HepG2 (cell line): ENCODE measurements at regions not wholly inside any gene's neighbourhood (a gene's known extent, or its start where the extent isn't known, plus 50 kb on each side); places are given as distances from the start of the nearest gene placed in this dataset.

ENCODE experiments used
- ATAC-seq: fragments of 200-7000 bp; cut with Tn5 transposase; 3 replicates; pipeline ENCODE4 v1.9.1; 2020; ENCODE audit warnings: mild to moderate bottlenecking, moderate library complexity
- BruUV-seq: library from RNA; stranded (reverse); fragments of 400-500 nt; replicated peaks from 2 replicates; lab custom pipeline; 2021; lab: Mats Ljungman, UMichigan
- CTCF ChIA-PET: fragments of 300-600 bp; formaldehyde crosslinking; extraction: SDS; loops from one replicate; lab custom pipeline; 2021; ENCODE audit warnings: low total read pairs, inconsistent platforms, low intra/inter-chr PET ratio; lab: Yijun Ruan, JAX
- POLR2A ChIA-PET: fragments of 350-600 bp; sonication (Branson Sonifier 250); formaldehyde crosslinking; loops from one replicate; lab custom pipeline; 2020; ENCODE audit warnings: antibody characterized with exemption, inconsistent platforms; lab: Yijun Ruan, JAX
- DNase-seq: peaks from one replicate; pipeline ENCODE4 v3.0.0-alpha.2; 2015; ENCODE audit warnings: low spot score
- FAIRE-seq: peaks from 3 replicates; lab custom pipeline; 2011; peaks lifted over from hg19 to GRCh38; lab: Jason Lieb, UNC
- H2AFZ ChIP-seq: one replicate; pipeline ENCODE4 v1.6.1; 2011; ENCODE audit warnings: low read length, inconsistent platforms
- H3K27ac ChIP-seq: fragments of 300-600 bp; 3 replicates; pipeline ENCODE4 v1.8.0; 2011; ENCODE audit warnings: mixed run types, mild to moderate bottlenecking, mixed read lengths, low read length, inconsistent platforms; ENCODE audit not compliant: insufficient read depth; ENCODE audit errors: extremely low read length
- H3K27me3 ChIP-seq, 2 experiments: fragments of 200-600 bp in 1 of 2; 2 replicates in 1 of 2; 3 replicates in 1 of 2; pipeline versions ENCODE4 v1.6.0 to v1.8.0; 2011; ENCODE audit warnings: low read length in 2 of 2, mild to moderate bottlenecking in 2 of 2, moderate library complexity in 2 of 2, inconsistent platforms in 1 of 2; ENCODE audit not compliant: insufficient read depth in 2 of 2, control insufficient read depth in 1 of 2
- H3K36me3 ChIP-seq, 2 experiments: fragments of 200-600 bp in 1 of 2; replicated peaks in 1 of 2; 2 replicates in 1 of 2; 3 replicates in 1 of 2; pipeline versions ENCODE4 v1.5.1 to v1.8.0; 2011; ENCODE audit warnings: low read length in 2 of 2, inconsistent platforms in 1 of 2; ENCODE audit not compliant: insufficient read depth in 2 of 2, control insufficient read depth in 1 of 2
- H3K4me1 ChIP-seq: 2 replicates; pipeline ENCODE4 v1.5.1; 2012; ENCODE audit warnings: low read length, inconsistent platforms; ENCODE audit not compliant: insufficient read depth
- H3K4me2 ChIP-seq: 2 replicates; pipeline ENCODE4 v1.6.0; 2011; ENCODE audit warnings: low read depth, low read length, inconsistent platforms
- H3K4me3 ChIP-seq, 3 experiments: fragments of 200-600 bp in 1 of 3; sonication (generic), shearing (Covaris generic) in 1 of 3; replicated peaks in 1 of 3; 2 replicates each; pipeline ENCODE4 v1.5.1; 2011 to 2016; ENCODE audit warnings: low read length in 3 of 3, inconsistent platforms in 2 of 3, low read depth in 2 of 3, mild to moderate bottlenecking in 2 of 3, control low read depth in 1 of 3, mixed read lengths in 1 of 3; ENCODE audit not compliant: insufficient read depth in 1 of 3
- H3K79me2 ChIP-seq: one replicate; pipeline ENCODE4 v1.6.1; 2011; ENCODE audit warnings: low read length, inconsistent platforms; ENCODE audit not compliant: insufficient read depth
- H3K9ac ChIP-seq: 2 replicates; pipeline ENCODE4 v1.6.0; 2011; ENCODE audit warnings: mild to moderate bottlenecking, low read depth, low read length, inconsistent platforms; ENCODE audit not compliant: insufficient read depth
- H3K9me3 ChIP-seq: 2 replicates; pipeline ENCODE4 v1.5.1; 2012; ENCODE audit warnings: mild to moderate bottlenecking, low read length
- H4K20me1 ChIP-seq: 2 replicates; pipeline ENCODE4 v1.6.0; 2011; ENCODE audit warnings: inconsistent platforms, mild to moderate bottlenecking, low read length, moderate library complexity; ENCODE audit not compliant: insufficient read depth
- HNF4G ChIP-seq, 2 experiments: sonication (generic) in 1 of 2; formaldehyde crosslinking in 1 of 2; IDR thresholded peaks; 2 replicates each; pipeline versions ENCODE4 v1.4.0 to v1.6.1; 2011 to 2020; ENCODE audit warnings: borderline replicate concordance in 2 of 2, low read depth in 2 of 2, mild to moderate bottlenecking in 2 of 2, low read length in 1 of 2, missing genetic modification reagents in 1 of 2, moderate library complexity in 1 of 2
- MAF1 ChIP-seq: sonication (generic); formaldehyde crosslinking; IDR thresholded peaks from 2 replicates; pipeline ENCODE4 v1.5.0; 2020; ENCODE audit warnings: missing genetic modification reagents, borderline replicate concordance
- ZNF44 ChIP-seq: sonication (generic); formaldehyde crosslinking; IDR thresholded peaks from 2 replicates; pipeline ENCODE4 v1.5.1; 2020; ENCODE audit warnings: mild to moderate bottlenecking, missing genetic modification reagents
- ZNF619 ChIP-seq: sonication (generic); formaldehyde crosslinking; IDR thresholded peaks from 2 replicates; pipeline ENCODE4 v1.4.0; 2020; ENCODE audit warnings: mild to moderate bottlenecking, missing genetic modification reagents
- WGBS: methylation state at CpG from one replicate; pipeline ENCODE4 v1.1.6; 2017; ENCODE audit warnings: low lambda C conversion rate; 5-methylcytosine and 5-hydroxymethylcytosine counted together
- in situ Hi-C: cut with HindIII; loops from 2 replicates; pipeline ENCODE4 v1.10.0; 2017; ENCODE audit warnings: low pct_unique_long_range_greater_than_20kb; ENCODE audit not compliant: extremely low pct_ligation_motif_present
- intact Hi-C: fragments of 100-400 bp; cut with micrococcal nuclease; formaldehyde crosslinking; loops from one replicate; pipeline ENCODE4 v1.10.0; 2022; ENCODE audit not compliant: unreplicated experiment
- TF ChIP-seq, protein P1 (sequence below): sonication (generic); formaldehyde crosslinking; IDR thresholded peaks from 2 replicates; pipeline ENCODE4 v1.5.0; 2020; ENCODE audit warnings: mild to moderate bottlenecking, missing genetic modification reagents
- TF ChIP-seq, protein P2 (sequence below), 2 experiments: fragments of 450-650 bp in 1 of 2; sonication (generic) in 1 of 2; formaldehyde crosslinking; IDR thresholded peaks; 2 replicates each; pipeline versions ENCODE4 v1.5.0 to v1.8.0; 2020 to 2022; ENCODE audit warnings: mild to moderate bottlenecking in 1 of 2, missing genetic modification reagents in 1 of 2

DNA sequence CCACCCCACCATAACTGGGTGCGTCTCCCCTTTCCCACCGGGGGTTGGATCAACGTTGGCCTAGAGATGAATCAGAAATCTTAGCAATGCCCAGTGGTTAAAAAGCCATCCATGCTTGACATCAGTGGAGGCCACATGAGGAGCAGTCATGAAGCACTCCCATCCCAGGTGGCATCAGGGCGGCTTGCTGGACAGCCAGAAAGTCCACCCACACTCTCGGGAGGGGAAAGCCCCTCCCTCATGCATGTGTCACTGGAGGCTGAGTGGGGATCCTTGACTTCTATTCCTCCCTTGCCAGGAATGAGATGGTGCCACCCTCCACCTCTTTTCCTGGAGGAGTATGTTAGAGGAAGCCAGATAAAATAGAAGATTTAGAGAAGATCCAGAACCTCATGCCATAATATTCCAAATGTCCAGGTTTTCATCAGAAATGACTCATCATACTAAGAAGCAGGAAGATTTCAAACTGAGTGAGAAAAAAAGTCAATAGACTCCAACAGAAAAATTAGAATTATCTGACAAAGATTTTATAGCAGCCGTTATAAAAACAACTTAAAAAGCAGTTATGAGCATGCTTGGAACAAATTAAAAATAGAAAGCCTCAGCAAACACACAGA is 507.1 kb upstream of the ID2 start (continued):
- TF ChIP-seq, protein P1, sequence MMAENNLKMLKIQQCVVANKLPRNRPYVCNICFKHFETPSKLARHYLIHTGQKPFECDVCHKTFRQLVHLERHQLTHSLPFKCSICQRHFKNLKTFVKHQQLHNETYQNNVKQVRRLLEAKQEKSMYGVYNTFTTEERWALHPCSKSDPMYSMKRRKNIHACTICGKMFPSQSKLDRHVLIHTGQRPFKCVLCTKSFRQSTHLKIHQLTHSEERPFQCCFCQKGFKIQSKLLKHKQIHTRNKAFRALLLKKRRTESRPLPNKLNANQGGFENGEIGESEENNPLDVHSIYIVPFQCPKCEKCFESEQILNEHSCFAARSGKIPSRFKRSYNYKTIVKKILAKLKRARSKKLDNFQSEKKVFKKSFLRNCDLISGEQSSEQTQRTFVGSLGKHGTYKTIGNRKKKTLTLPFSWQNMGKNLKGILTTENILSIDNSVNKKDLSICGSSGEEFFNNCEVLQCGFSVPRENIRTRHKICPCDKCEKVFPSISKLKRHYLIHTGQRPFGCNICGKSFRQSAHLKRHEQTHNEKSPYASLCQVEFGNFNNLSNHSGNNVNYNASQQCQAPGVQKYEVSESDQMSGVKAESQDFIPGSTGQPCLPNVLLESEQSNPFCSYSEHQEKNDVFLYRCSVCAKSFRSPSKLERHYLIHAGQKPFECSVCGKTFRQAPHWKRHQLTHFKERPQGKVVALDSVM (CRISPR knock-in tag): no peak
- TF ChIP-seq ZNF44 (CRISPR knock-in tag): no peak

DNA sequence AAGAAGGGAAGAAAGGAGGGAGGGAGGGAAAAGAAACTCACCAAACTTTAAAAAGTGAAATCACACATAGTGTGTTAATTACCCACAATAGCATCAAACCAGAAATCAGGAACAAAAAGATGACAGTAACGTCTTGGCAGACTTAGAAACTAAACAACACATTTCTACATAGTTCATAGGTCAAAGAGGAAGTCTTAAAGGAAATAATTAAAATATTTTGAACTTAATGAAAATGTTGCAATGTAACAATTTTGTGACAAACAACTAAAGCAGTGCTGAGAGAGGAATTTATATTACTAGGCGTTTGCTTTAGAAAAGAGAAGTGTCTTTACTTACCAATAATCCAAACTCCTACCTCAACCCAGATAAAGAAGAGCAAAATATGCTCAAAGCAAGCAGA is 505.0 kb upstream of the ID2 start:
- Histone ChIP-seq H2AFZ (no peak overlapping the region), H3K27me3 (peaks cover 0 to 5% of the 10 kb centered on the region in 2 experiments; a peak in 1 of 5 replicates), H3K27ac (no peak overlapping the region), H3K36me3 (no peaks in the 10 kb centered on the region), H3K4me2 (no peak overlapping the region), H3K9ac (no peak overlapping the region)
- intact Hi-C loops (no loop called here), in situ Hi-C loops (no loop called here)
- ATAC-seq: no peak
- 30% methylated on average over 2 of the region's 2 CpGs for WGBS
- no peak for TF ChIP-seq ZNF619 (CRISPR knock-in tag)
- TF ChIP-seq MAF1 (CRISPR knock-in tag): no peak
- TF ChIP-seq, protein P2, sequence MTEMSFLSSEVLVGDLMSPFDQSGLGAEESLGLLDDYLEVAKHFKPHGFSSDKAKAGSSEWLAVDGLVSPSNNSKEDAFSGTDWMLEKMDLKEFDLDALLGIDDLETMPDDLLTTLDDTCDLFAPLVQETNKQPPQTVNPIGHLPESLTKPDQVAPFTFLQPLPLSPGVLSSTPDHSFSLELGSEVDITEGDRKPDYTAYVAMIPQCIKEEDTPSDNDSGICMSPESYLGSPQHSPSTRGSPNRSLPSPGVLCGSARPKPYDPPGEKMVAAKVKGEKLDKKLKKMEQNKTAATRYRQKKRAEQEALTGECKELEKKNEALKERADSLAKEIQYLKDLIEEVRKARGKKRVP (CRISPR knock-in tag; IDR thresholded peaks at IDR 0.05): no peak
- TF ChIP-seq HNF4G (IDR thresholded peaks at IDR 0.05; ENCODE audit: borderline replicate concordance, low read depth, low read length): no peak
- no peak for TF ChIP-seq HNF4G (CRISPR knock-in tag; IDR thresholded peaks at IDR 0.05; ENCODE audit: borderline replicate concordance, low read depth)
- TF ChIP-seq, all 625 proteins: peak for 0
- BruUV-seq: no TSS peak
- ChIA-PET POLR2A (no interaction called here), CTCF (no interaction called here)
- FAIRE-seq: no peak
- H3K4me3 ChIP-seq: no peak overlapping the region
- H3K9me3 ChIP-seq: no peaks in the 10 kb centered on the region
- 0 out of 2 replicates have a peak, but pooled peaks cover 5% of the 10 kb centered on the region for H3K4me1 ChIP-seq
- no peaks in the 10 kb centered on the region for H3K79me2 ChIP-seq
- no peak for DNase-seq
- no peaks in the 10 kb centered on the region for H4K20me1 ChIP-seq
